Stimulated activated naive CD4-positive, alpha-beta T cell (primary cell): ENCODE measurements at regions not wholly inside any gene's neighbourhood (a gene's known extent, or its start where the extent isn't known, plus 50 kb on each side); places are given as distances from the start of the nearest gene placed in this dataset.

Source experiments
- DNase-seq, 6 experiments: peaks; one replicate each; lab custom pipeline; 2025; lab: John Stamatoyannopoulos, UW

GRCh38 chr9:13596383-13596970 is 317.0 kb upstream of the MPDZ start:
- no peak for DNase-seq

GRCh38 chr9:13590996-13591395 is 311.5 kb upstream of the MPDZ start:
- no peak for DNase-seq

GRCh38 chr9:13589034-13589737 is 309.7 kb upstream of the MPDZ start:
- DNase-seq, result no peak

- DNase-seq, result no peak
These were observed 308.9 kb upstream of the MPDZ start for GRCh38 chr9:13588151-13589033.

- DNase-seq, result no peak
These were observed 308.1 kb upstream of the MPDZ start for GRCh38 chr9:13587571-13587970.

GRCh38 chr9:13586587-13587374 is 307.3 kb upstream of the MPDZ start:
- DNase-seq, result no peak

GRCh38 chr9:13580760-13581159 is 301.3 kb upstream of the MPDZ start:
- no peak for DNase-seq

- no peak for DNase-seq
These were observed 300.6 kb upstream of the MPDZ start for GRCh38 chr9:13580131-13580530.

- no peak for DNase-seq
These were observed 296.6 kb upstream of the MPDZ start for GRCh38 chr9:13576101-13576500.

- no peak for DNase-seq
These were observed 296.1 kb upstream of the MPDZ start for GRCh38 chr9:13575558-13575957.

GRCh38 chr9:13570068-13570974 is 290.8 kb upstream of the MPDZ start:
- no peak for DNase-seq

GRCh38 chr9:13569602-13570067 is 290.1 kb upstream of the MPDZ start:
- DNase-seq, result no peak

- DNase-seq, result no peak
These were observed 289.5 kb upstream of the MPDZ start for GRCh38 chr9:13568841-13569601.

GRCh38 chr9:13568405-13568804 is 288.9 kb upstream of the MPDZ start:
- DNase-seq, result no peak

GRCh38 chr9:13567833-13568232 is 288.3 kb upstream of the MPDZ start:
- no peak for DNase-seq

GRCh38 chr9:13557746-13558145 is 278.3 kb upstream of the MPDZ start:
- DNase-seq, result no peak

GRCh38 chr9:13556656-13557055 is 277.2 kb upstream of the MPDZ start:
- DNase-seq, result no peak

GRCh38 chr9:13555989-13556500 is 276.6 kb upstream of the MPDZ start:
- no peak for DNase-seq

GRCh38 chr9:13555516-13555915 is 276.0 kb upstream of the MPDZ start:
- no peak for DNase-seq

GRCh38 chr9:13554626-13555025 is 275.1 kb upstream of the MPDZ start:
- no peak for DNase-seq
